SK-N-SH (cell line): ENCODE measurements at regions not wholly inside any gene's neighbourhood (a gene's known extent, or its start where the extent isn't known, plus 50 kb on each side); places are given as distances from the start of the nearest gene placed in this dataset.

Experiments used
- CTCF ChIA-PET: fragments of 300-600, 350-600 bp; formaldehyde crosslinking; extraction: SDS; loops from one replicate; lab custom pipeline; 2021; lab: Yijun Ruan, JAX
- POLR2A ChIA-PET: fragments of 350-600 bp; sonication (Branson Sonifier 250); formaldehyde crosslinking; extraction: SDS; loops from one replicate; lab custom pipeline; 2020; ENCODE audit warnings: antibody characterized with exemption, inconsistent platforms; lab: Yijun Ruan, JAX
- DNase-seq: peaks from one replicate; pipeline ENCODE4 v3.0.0; 2012
- H2AFZ ChIP-seq: fragments of 200-600 bp; sonication (generic); 2 replicates; pipeline ENCODE4 v1.8.1; 2016; ENCODE audit warnings: antibody characterized with exemption, mild to moderate bottlenecking, low read depth
- H3F3A ChIP-seq: fragments of 200-600 bp; sonication (generic); replicated peaks from 2 replicates; pipeline ENCODE3; 2016; ENCODE audit warnings: antibody characterized with exemption, mild to moderate bottlenecking; ENCODE audit not compliant: insufficient read depth
- H3K27ac ChIP-seq, 2 experiments: fragments of 200-500 bp in 1 of 2; fragments of 200-600 bp in 1 of 2; sonication (Bioruptor generic) in 1 of 2; sonication (generic), shearing (Covaris generic) in 1 of 2; 2 replicates each; pipeline versions ENCODE4 v1.5.1 to v1.6.1; 2014 to 2016; ENCODE audit warnings: low read depth in 2 of 2, inconsistent platforms in 1 of 2, low read length in 1 of 2, mild to moderate bottlenecking in 1 of 2, mixed read lengths in 1 of 2
- H3K27me3 ChIP-seq: fragments of 200-600 bp; sonication (generic), shearing (Covaris generic); 2 replicates; pipeline ENCODE4 v1.6.1; 2016; ENCODE audit warnings: mixed run types; ENCODE audit not compliant: insufficient read depth
- H3K36me3 ChIP-seq, 2 experiments: fragments of 200-500 bp in 1 of 2; fragments of 200-600 bp in 1 of 2; sonication (Bioruptor generic) in 1 of 2; sonication (generic) in 1 of 2; replicated peaks in 1 of 2; 2 replicates each; pipeline versions ENCODE3 to v1.5.1; 2014 to 2016; ENCODE audit warnings: low read length in 1 of 2, mild to moderate bottlenecking in 1 of 2; ENCODE audit not compliant: insufficient read depth in 2 of 2, control insufficient read depth in 1 of 2
- H3K4me1 ChIP-seq, 2 experiments: fragments of 200-500 bp in 1 of 2; fragments of 200-600 bp in 1 of 2; sonication (Bioruptor generic) in 1 of 2; sonication (generic), shearing (Covaris generic) in 1 of 2; 2 replicates each; pipeline versions ENCODE4 v1.5.1 to v1.6.1; 2014 to 2016; ENCODE audit warnings: low read depth in 1 of 2, low read length in 1 of 2, mixed run types in 1 of 2; ENCODE audit not compliant: insufficient read depth in 2 of 2, control insufficient read depth in 1 of 2
- H3K4me2 ChIP-seq: fragments of 200-600 bp; sonication (generic), shearing (Covaris generic); 2 replicates; pipeline ENCODE4 v1.6.1; 2017; ENCODE audit warnings: mixed run types
- H3K4me3 ChIP-seq, 2 experiments: fragments of 200-500 bp in 1 of 2; fragments of 200-600 bp in 1 of 2; sonication (Bioruptor generic) in 1 of 2; sonication (generic), shearing (Covaris generic) in 1 of 2; 2 replicates each; pipeline versions ENCODE4 v1.5.1 to v1.8.1; 2014 to 2016; ENCODE audit warnings: low read depth in 2 of 2, inconsistent platforms in 1 of 2, low read length in 1 of 2, mild to moderate bottlenecking in 1 of 2, mixed read lengths in 1 of 2, moderate library complexity in 1 of 2
- H3K79me2 ChIP-seq: fragments of 200-600 bp; sonication (generic); 2 replicates; pipeline ENCODE4 v1.8.1; 2017; ENCODE audit warnings: mild to moderate bottlenecking; ENCODE audit not compliant: insufficient read depth
- H3K9ac ChIP-seq: fragments of 200-600 bp; sonication (generic); 2 replicates; pipeline ENCODE4 v1.6.1; 2017; ENCODE audit warnings: mixed run types
- H3K9me2 ChIP-seq: fragments of 200-600 bp; sonication (generic); 2 replicates; pipeline ENCODE4 v1.6.1; 2017; ENCODE audit warnings: mixed run types
- H3K9me3 ChIP-seq: fragments of 200-600 bp; sonication (generic); 2 replicates; pipeline ENCODE4 v1.6.1; 2017; ENCODE audit warnings: mixed run types, mild to moderate bottlenecking, moderate library complexity
- H4K20me1 ChIP-seq: fragments of 200-600 bp; sonication (generic); 2 replicates; pipeline ENCODE4 v1.6.1; 2017; ENCODE audit warnings: mild to moderate bottlenecking, mixed run types; ENCODE audit not compliant: insufficient read depth
- EP300 ChIP-seq, 2 experiments: IDR thresholded peaks; 2 replicates each; pipeline versions ENCODE4 v1.4.0 to v1.6.1; 2012; ENCODE audit warnings: borderline replicate concordance in 1 of 2, low read depth in 1 of 2, low read length in 1 of 2
- EZH2phosphoT487 ChIP-seq: fragments of 200-600 bp; sonication (generic); IDR thresholded peaks from 2 replicates; pipeline ENCODE4 v1.6.1; 2017; ENCODE audit warnings: low read depth, mixed run types, mild to moderate bottlenecking, antibody characterized with exemption, moderate library complexity, borderline replicate concordance
- FOSL2 ChIP-seq: IDR thresholded peaks from 2 replicates; pipeline ENCODE4 v1.4.0; 2012; ENCODE audit warnings: low read depth, mild to moderate bottlenecking, moderate library complexity, borderline replicate concordance
- FOXJ3 ChIP-seq: sonication (generic); formaldehyde crosslinking; IDR thresholded peaks from 2 replicates; pipeline ENCODE4 v1.5.1; 2020; ENCODE audit warnings: mild to moderate bottlenecking, missing genetic modification reagents
- JUND ChIP-seq: IDR thresholded peaks from 2 replicates; pipeline ENCODE4 v1.4.0; 2012
- MEF2A ChIP-seq: IDR thresholded peaks from 2 replicates; pipeline ENCODE4 v1.4.0; 2012; ENCODE audit warnings: low read depth, borderline replicate concordance
- MXI1 ChIP-seq: IDR thresholded peaks from 2 replicates; pipeline ENCODE4 v1.6.1; 2012; ENCODE audit warnings: mild to moderate bottlenecking, low read depth, low read length, improper control_type of control experiment
- NFIC ChIP-seq: IDR thresholded peaks from 2 replicates; pipeline ENCODE4 v1.4.0; 2012; ENCODE audit warnings: borderline replicate concordance
- NRF1 ChIP-seq: IDR thresholded peaks from 2 replicates; pipeline ENCODE4 v1.6.1; 2012; ENCODE audit warnings: low read depth, mild to moderate bottlenecking, low read length
- RFX5 ChIP-seq: IDR thresholded peaks from 2 replicates; pipeline ENCODE4 v1.6.1; 2012; ENCODE audit warnings: mild to moderate bottlenecking, improper control_type of control experiment, low read length
- SIN3A ChIP-seq: IDR thresholded peaks from 2 replicates; pipeline ENCODE4 v1.6.1; 2012; ENCODE audit warnings: low read depth, mild to moderate bottlenecking, low read length, moderate library complexity, borderline replicate concordance
- TAF1 ChIP-seq: IDR thresholded peaks from 2 replicates; pipeline ENCODE4 v1.6.1; 2012; ENCODE audit warnings: low read depth, mild to moderate bottlenecking, low read length, moderate library complexity, borderline replicate concordance
- TCF12 ChIP-seq: IDR thresholded peaks from 2 replicates; pipeline ENCODE4 v1.4.0; 2012
- WGBS: methylation state at CpG from one replicate; pipeline ENCODE4 v1.1.6; 2017; ENCODE audit warnings: low lambda C conversion rate; 5-methylcytosine and 5-hydroxymethylcytosine counted together
- TF ChIP-seq, protein P1 (sequence below): fragments of 200-600 bp; sonication (generic); IDR thresholded peaks from 2 replicates; pipeline ENCODE4 v1.6.1; 2017; ENCODE audit warnings: antibody characterized with exemption, mild to moderate bottlenecking, moderate library complexity
- TF ChIP-seq, protein P2 (sequence below): IDR thresholded peaks from 2 replicates; pipeline ENCODE4 v1.6.1; 2012; ENCODE audit warnings: mild to moderate bottlenecking, low read depth, low read length, moderate library complexity
- TF ChIP-seq, protein P3 (sequence below): IDR thresholded peaks from 2 replicates; pipeline ENCODE4 v1.4.0; 2012; ENCODE audit warnings: low read depth, borderline replicate concordance
- TF ChIP-seq, protein P4 (sequence below): fragments of 150-350 bp; IDR thresholded peaks from 2 replicates; pipeline ENCODE4 v1.6.1; 2017; ENCODE audit warnings: antibody characterized with exemption, low read length, low read depth, borderline replicate concordance

DNA sequence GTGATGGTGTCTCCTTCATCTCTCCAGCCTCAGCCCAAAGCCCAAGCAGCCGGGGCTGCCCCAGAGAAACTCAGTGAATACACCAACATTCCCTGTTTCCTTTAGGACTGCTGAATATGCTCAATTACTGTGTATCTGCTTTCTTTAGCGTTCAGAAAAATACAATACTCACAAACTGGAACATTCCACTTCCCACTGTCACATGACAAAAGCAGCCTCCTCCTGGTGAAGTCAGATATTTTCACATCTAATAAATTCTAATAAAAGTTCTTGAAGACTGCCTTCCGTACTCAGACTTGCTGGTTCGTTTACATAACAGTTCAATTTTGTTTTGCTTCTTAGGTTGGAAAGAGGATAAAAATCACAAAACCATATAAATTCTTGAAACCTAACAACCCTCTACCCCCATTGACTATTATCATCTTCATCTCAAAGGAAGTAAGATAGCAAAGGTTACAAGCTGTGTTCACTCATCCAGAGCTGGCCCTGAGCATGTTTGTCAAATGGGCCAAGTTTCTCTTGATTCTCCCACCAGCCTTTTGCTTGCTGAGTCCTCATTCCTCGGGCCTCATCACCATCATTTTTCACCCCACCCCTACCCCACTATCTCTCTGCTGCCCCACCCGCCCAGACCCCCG lies 190.8 kb upstream of the HNRNPA3 start:
- no peaks in the 10 kb centered on the region for H3K79me2 ChIP-seq
- H3K9ac ChIP-seq: no peak overlapping the region
- H3K4me1 ChIP-seq: peaks cover 0 to 6% of the 10 kb centered on the region in 2 experiments; a peak in 1 of 4 replicates
- H2AFZ ChIP-seq: no peak overlapping the region
- no peaks in the 10 kb centered on the region for H3K9me3 ChIP-seq
- H3K36me3 ChIP-seq: no peaks in the 10 kb centered on the region
- H3K4me3 ChIP-seq: no peak overlapping the region
- H3K27ac ChIP-seq: no peak overlapping the region
- no peak for DNase-seq
- H3K27me3 ChIP-seq: peaks cover 5% of the 10 kb centered on the region; the same call in 1 of the 2 replicates
- TF ChIP-seq EZH2phosphoT487: no peak
- no peak for TF ChIP-seq TAF1
- TF ChIP-seq, protein P1, sequence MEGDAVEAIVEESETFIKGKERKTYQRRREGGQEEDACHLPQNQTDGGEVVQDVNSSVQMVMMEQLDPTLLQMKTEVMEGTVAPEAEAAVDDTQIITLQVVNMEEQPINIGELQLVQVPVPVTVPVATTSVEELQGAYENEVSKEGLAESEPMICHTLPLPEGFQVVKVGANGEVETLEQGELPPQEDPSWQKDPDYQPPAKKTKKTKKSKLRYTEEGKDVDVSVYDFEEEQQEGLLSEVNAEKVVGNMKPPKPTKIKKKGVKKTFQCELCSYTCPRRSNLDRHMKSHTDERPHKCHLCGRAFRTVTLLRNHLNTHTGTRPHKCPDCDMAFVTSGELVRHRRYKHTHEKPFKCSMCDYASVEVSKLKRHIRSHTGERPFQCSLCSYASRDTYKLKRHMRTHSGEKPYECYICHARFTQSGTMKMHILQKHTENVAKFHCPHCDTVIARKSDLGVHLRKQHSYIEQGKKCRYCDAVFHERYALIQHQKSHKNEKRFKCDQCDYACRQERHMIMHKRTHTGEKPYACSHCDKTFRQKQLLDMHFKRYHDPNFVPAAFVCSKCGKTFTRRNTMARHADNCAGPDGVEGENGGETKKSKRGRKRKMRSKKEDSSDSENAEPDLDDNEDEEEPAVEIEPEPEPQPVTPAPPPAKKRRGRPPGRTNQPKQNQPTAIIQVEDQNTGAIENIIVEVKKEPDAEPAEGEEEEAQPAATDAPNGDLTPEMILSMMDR: no peak
- TF ChIP-seq, protein P2, sequence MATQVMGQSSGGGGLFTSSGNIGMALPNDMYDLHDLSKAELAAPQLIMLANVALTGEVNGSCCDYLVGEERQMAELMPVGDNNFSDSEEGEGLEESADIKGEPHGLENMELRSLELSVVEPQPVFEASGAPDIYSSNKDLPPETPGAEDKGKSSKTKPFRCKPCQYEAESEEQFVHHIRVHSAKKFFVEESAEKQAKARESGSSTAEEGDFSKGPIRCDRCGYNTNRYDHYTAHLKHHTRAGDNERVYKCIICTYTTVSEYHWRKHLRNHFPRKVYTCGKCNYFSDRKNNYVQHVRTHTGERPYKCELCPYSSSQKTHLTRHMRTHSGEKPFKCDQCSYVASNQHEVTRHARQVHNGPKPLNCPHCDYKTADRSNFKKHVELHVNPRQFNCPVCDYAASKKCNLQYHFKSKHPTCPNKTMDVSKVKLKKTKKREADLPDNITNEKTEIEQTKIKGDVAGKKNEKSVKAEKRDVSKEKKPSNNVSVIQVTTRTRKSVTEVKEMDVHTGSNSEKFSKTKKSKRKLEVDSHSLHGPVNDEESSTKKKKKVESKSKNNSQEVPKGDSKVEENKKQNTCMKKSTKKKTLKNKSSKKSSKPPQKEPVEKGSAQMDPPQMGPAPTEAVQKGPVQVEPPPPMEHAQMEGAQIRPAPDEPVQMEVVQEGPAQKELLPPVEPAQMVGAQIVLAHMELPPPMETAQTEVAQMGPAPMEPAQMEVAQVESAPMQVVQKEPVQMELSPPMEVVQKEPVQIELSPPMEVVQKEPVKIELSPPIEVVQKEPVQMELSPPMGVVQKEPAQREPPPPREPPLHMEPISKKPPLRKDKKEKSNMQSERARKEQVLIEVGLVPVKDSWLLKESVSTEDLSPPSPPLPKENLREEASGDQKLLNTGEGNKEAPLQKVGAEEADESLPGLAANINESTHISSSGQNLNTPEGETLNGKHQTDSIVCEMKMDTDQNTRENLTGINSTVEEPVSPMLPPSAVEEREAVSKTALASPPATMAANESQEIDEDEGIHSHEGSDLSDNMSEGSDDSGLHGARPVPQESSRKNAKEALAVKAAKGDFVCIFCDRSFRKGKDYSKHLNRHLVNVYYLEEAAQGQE: no peak
- TF ChIP-seq MXI1: no peak
- TF ChIP-seq JUND: no peak
- TF ChIP-seq FOXJ3 (CRISPR knock-in tag): no peak
- TF ChIP-seq RFX5: no peak
- no peak for TF ChIP-seq TCF12
- TF ChIP-seq NRF1: no peak
- no peak for TF ChIP-seq EP300 (IDR thresholded peaks at IDR 0.05; ENCODE audit: borderline replicate concordance in 1 of 2, low read depth in 1 of 2, low read length in 1 of 2)
- CTCF ChIA-PET: interaction anchor here (1.5 kb wide), 1 partner anchor 127 kb away, joined by 4 read pairs; no protein-coding TSS in a partner anchor
- H3K9me2 ChIP-seq: no peaks in the 10 kb centered on the region
- no peaks in the 10 kb centered on the region for H3F3A ChIP-seq
- no peak overlapping the region for H3K4me2 ChIP-seq
- no peaks in the 10 kb centered on the region for H4K20me1 ChIP-seq
- POLR2A ChIA-PET: no interaction called here
- WGBS: 36% methylated on average over 7 of the region's 7 CpGs

- no peak overlapping the region for H2AFZ ChIP-seq
- H3K9ac ChIP-seq: no peak overlapping the region
- no peaks in the 10 kb centered on the region for H3K79me2 ChIP-seq
- no peaks in the 10 kb centered on the region for H3K36me3 ChIP-seq
- POLR2A ChIA-PET: no interaction called here
- WGBS: 52% methylated on average over 5 of the region's 5 CpGs
- H3F3A ChIP-seq: no peaks in the 10 kb centered on the region
- no peaks in the 10 kb centered on the region for H4K20me1 ChIP-seq
- CTCF ChIA-PET: interaction anchor here (1.0 to 1.6 kb wide), 2 partner anchors 124 to 140 kb away, joined by 3 to 4 read pairs; no protein-coding TSS in a partner anchor
- peaks cover 0 to 13% of the 10 kb centered on the region in 2 experiments; a peak in 2 of 4 replicates for H3K4me1 ChIP-seq
- no peaks in the 10 kb centered on the region for H3K9me3 ChIP-seq
- no peak overlapping the region for H3K4me2 ChIP-seq
- no peak overlapping the region for H3K4me3 ChIP-seq
- no peaks in the 10 kb centered on the region for H3K9me2 ChIP-seq
- no peak for DNase-seq
- H3K27me3 ChIP-seq: peaks cover 5% of the 10 kb centered on the region; the same call in 1 of the 2 replicates
- H3K27ac ChIP-seq: no peak overlapping the region
- TF ChIP-seq TCF12: no peak
- TF ChIP-seq, protein P3, sequence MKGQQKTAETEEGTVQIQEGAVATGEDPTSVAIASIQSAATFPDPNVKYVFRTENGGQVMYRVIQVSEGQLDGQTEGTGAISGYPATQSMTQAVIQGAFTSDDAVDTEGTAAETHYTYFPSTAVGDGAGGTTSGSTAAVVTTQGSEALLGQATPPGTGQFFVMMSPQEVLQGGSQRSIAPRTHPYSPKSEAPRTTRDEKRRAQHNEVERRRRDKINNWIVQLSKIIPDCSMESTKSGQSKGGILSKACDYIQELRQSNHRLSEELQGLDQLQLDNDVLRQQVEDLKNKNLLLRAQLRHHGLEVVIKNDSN: no peak
- TF ChIP-seq MEF2A: no peak
- TF ChIP-seq, protein P1: no peak
- TF ChIP-seq FOSL2: no peak
- TF ChIP-seq FOXJ3 (CRISPR knock-in tag): no peak
- no peak for TF ChIP-seq SIN3A
- TF ChIP-seq NFIC: no peak
- TF ChIP-seq, protein P4, sequence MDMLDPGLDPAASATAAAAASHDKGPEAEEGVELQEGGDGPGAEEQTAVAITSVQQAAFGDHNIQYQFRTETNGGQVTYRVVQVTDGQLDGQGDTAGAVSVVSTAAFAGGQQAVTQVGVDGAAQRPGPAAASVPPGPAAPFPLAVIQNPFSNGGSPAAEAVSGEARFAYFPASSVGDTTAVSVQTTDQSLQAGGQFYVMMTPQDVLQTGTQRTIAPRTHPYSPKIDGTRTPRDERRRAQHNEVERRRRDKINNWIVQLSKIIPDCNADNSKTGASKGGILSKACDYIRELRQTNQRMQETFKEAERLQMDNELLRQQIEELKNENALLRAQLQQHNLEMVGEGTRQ: no peak
These were observed 187.8 kb upstream of the HNRNPA3 start for GRCh38 chr2:177024765-177025164.
